GM20000 (cell line): ENCODE measurements at regions not wholly inside any gene's neighbourhood (a gene's known extent, or its start where the extent isn't known, plus 50 kb on each side); places are given as distances from the start of the nearest gene placed in this dataset.

ENCODE experiments used
- DNase-seq: peaks from one replicate; pipeline ENCODE4 v3.0.0; 2012; ENCODE audit warnings: low spot score
- CTCF ChIP-seq: IDR thresholded peaks from 2 replicates; pipeline ENCODE4 v1.5.1; 2012; ENCODE audit warnings: mild to moderate bottlenecking, control low read depth; ENCODE audit errors: extremely low read depth, missing control alignments

GRCh38 chr9:89796606-89797005 lies 191.8 kb downstream of the GADD45G start:
- TF ChIP-seq CTCF, result no peak
- DNase-seq, result no peak

- TF ChIP-seq CTCF, result no peak
Observed at GRCh38 chr9:89797255-89797654, 192.4 kb downstream of the GADD45G start.

GRCh38 chr9:89797937-89798455 lies 193.2 kb downstream of the GADD45G start:
- TF ChIP-seq CTCF, result no peak
- DNase-seq, result no peak

More at GRCh38 chr9:89797255-89797654, 192.4 kb downstream of the GADD45G start:
- no peak for DNase-seq

- no peak for DNase-seq
- no peak for TF ChIP-seq CTCF
Observed at GRCh38 chr9:89798547-89799120, 193.8 kb downstream of the GADD45G start.

- DNase-seq, result no peak
- TF ChIP-seq CTCF, result no peak
Observed at GRCh38 chr9:89799221-89799620, 194.4 kb downstream of the GADD45G start.

- no peak for TF ChIP-seq CTCF
- DNase-seq, result no peak
Observed at GRCh38 chr9:89799766-89800165, 195.0 kb downstream of the GADD45G start.

GRCh38 chr9:89801341-89801740 lies 196.5 kb downstream of the GADD45G start:
- DNase-seq, result no peak
- no peak for TF ChIP-seq CTCF
